Heart left ventricle (tissue), 13 donors: ENCODE measurements at regions not wholly inside any gene's neighbourhood (a gene's known extent, or its start where the extent isn't known, plus 50 kb on each side); places are given as distances from the start of the nearest gene placed in this dataset.

Source experiments
- POLR2A ChIP-seq, 2 donors: fragments of 450-650 bp; IDR thresholded peaks; one replicate each; pipeline ENCODE4 v1.6.1; 2017; ENCODE audit warnings: antibody characterized with exemption in 2 of 2, mild to moderate bottlenecking in 2 of 2, moderate library complexity in 2 of 2
- TF ChIP-seq, protein P1 (sequence below), 12 donors: fragments of 200-600 bp; sonication (generic) in 4 of 12; IDR thresholded peaks; one replicate each; pipeline versions ENCODE4 v1.5.0 to v1.8.0; 2018 to 2022; ENCODE audit warnings: antibody characterized with exemption in 12 of 12, mild to moderate bottlenecking in 5 of 12
- donor health status: ischemic (EF 13 %, LVEDD 7.1; RV severe dilation, severe dysfunction).
- donor health status: DM: no; HTN: yes; CAD: no.
- donor health status: DM: no; HTN: no; CAD: no.
- donor health status: ischemic (EF 25% LVEDD 6.9; RV normal size, moderate dysfunction).
- donor health status: ischemic (EF 25% LVEDD 5.7; RV mildly dilated, moderate dysfunction).
- donor health status: ischemic (EF 35%, LVEDD 5.7; RV mildly dilated, moderate dysfunction).
- donor health status: nonischemic (EF 11% LVEDD 7.7; RV severe dilation, severe dysfunction).
- donor health status: DM: yes; HTN: yes; CAD: no.
- donor health status: PGD.
- donor health status: ischemic (EF 29% LVEDD 5.4; RV normal size, mild dysfunction).
- donor health status: nonischemic (EF 23%, LVEDD 6.1; RV moderate dilation, normal function).

DNA sequence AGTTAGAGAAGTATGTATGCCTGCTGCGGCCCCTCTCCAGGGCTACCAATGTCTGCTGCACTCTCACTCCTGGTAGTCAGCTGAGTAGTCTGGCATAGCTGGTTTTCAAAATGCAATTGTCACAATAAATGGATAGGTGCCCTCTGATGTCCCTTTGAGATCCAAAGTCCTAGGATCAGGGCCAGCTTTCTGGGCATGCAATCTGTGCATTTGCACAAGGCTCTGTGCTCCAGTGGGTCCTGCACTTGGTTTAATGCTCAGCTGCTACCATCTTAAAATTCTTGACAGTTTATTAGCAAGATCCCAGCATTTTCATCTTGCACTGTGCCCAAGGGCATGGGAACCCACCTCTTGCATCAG is 233.8 kb downstream of the LTN1 start:
- TF ChIP-seq, protein P1, sequence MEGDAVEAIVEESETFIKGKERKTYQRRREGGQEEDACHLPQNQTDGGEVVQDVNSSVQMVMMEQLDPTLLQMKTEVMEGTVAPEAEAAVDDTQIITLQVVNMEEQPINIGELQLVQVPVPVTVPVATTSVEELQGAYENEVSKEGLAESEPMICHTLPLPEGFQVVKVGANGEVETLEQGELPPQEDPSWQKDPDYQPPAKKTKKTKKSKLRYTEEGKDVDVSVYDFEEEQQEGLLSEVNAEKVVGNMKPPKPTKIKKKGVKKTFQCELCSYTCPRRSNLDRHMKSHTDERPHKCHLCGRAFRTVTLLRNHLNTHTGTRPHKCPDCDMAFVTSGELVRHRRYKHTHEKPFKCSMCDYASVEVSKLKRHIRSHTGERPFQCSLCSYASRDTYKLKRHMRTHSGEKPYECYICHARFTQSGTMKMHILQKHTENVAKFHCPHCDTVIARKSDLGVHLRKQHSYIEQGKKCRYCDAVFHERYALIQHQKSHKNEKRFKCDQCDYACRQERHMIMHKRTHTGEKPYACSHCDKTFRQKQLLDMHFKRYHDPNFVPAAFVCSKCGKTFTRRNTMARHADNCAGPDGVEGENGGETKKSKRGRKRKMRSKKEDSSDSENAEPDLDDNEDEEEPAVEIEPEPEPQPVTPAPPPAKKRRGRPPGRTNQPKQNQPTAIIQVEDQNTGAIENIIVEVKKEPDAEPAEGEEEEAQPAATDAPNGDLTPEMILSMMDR (IDR thresholded peaks at IDR 0.05) = no peak
- no peak for TF ChIP-seq POLR2A (IDR thresholded peaks at IDR 0.05)
